Common myeloid progenitor, CD34-positive (primary cell): ENCODE measurements at regions not wholly inside any gene's neighbourhood (a gene's known extent, or its start where the extent isn't known, plus 50 kb on each side); places are given as distances from the start of the nearest gene placed in this dataset.
A peak's percentile ranks its signal among the peaks of the same experiment; 100 is the strongest.

Experiments used
- CTCF ChIA-PET: fragments of 350-600 bp; sonication (Branson Sonifier 250); formaldehyde crosslinking; loops from one replicate; lab custom pipeline; 2021; ENCODE audit warnings: antibody characterized with exemption; lab: Charles Lee
- POLR2A ChIA-PET: fragments of 350-600 bp; sonication (Branson Sonifier 250); formaldehyde crosslinking; loops from one replicate; lab custom pipeline; 2021; ENCODE audit warnings: antibody characterized with exemption; lab: Charles Lee
- DNase-seq, 3 donors: peaks; one replicate each; pipeline versions ENCODE4 v3.0.0 to v3.0.0-alpha.2; 2013
- H3K27ac ChIP-seq, 2 experiments: 1 replicate in 1 of 2; 2 replicates in 1 of 2; pipeline ENCODE4 v1.7.0; 2013; ENCODE audit warnings: inconsistent platforms in 2 of 2, low read length in 2 of 2, mild to moderate bottlenecking in 2 of 2, low read depth in 1 of 2, moderate library complexity in 1 of 2; ENCODE audit not compliant: severe bottlenecking in 2 of 2, insufficient read depth in 1 of 2, poor library complexity in 1 of 2
- H3K27me3 ChIP-seq, 5 experiments: replicated peaks in 2 of 5; 1 replicate in 3 of 5; 2 replicates in 2 of 5; pipeline versions ENCODE4 v1.6.1 to v1.7.0; 2013; ENCODE audit warnings: low read length in 4 of 5, mild to moderate bottlenecking in 2 of 5, moderate library complexity in 2 of 5, inconsistent platforms in 1 of 5; ENCODE audit not compliant: insufficient read depth in 5 of 5, control insufficient read depth in 4 of 5
- H3K36me3 ChIP-seq, 4 experiments: 1 replicate in 2 of 4; 2 replicates in 2 of 4; pipeline versions ENCODE4 v1.6.1 to v1.7.0; 2013; ENCODE audit warnings: low read length in 3 of 4, control low read depth in 1 of 4, mild to moderate bottlenecking in 1 of 4; ENCODE audit not compliant: control insufficient read depth in 4 of 4, insufficient read depth in 4 of 4
- H3K4me1 ChIP-seq, 4 experiments: 1 replicate in 3 of 4; 2 replicates in 1 of 4; pipeline versions ENCODE4 v1.6.1 to v1.7.1; 2013; ENCODE audit warnings: low read length in 3 of 4, mild to moderate bottlenecking in 3 of 4, control low read depth in 1 of 4, inconsistent platforms in 1 of 4, moderate library complexity in 1 of 4; ENCODE audit not compliant: control insufficient read depth in 4 of 4, insufficient read depth in 4 of 4; ENCODE audit errors: control extremely low read depth in 1 of 4
- H3K4me3 ChIP-seq, 7 experiments: 1 replicate in 4 of 7; 2 replicates in 3 of 7; pipeline versions ENCODE4 v1.5.1 to v1.7.0; 2013; ENCODE audit warnings: mild to moderate bottlenecking in 7 of 7, low read length in 6 of 7, moderate library complexity in 6 of 7, inconsistent platforms in 2 of 7, low read depth in 2 of 7, control low read depth in 1 of 7; ENCODE audit not compliant: insufficient read depth in 4 of 7, control insufficient read depth in 1 of 7; ENCODE audit errors: extremely low read depth in 1 of 7
- H3K9me3 ChIP-seq, 5 experiments: 1 replicate in 4 of 5; 2 replicates in 1 of 5; pipeline versions ENCODE4 v1.6.1 to v1.7.1; 2013; ENCODE audit warnings: low read length in 4 of 5, mild to moderate bottlenecking in 2 of 5, inconsistent platforms in 1 of 5, low read depth in 1 of 5, moderate library complexity in 1 of 5; ENCODE audit not compliant: control insufficient read depth in 4 of 5, insufficient read depth in 2 of 5; ENCODE audit errors: control extremely low read depth in 1 of 5
- WGBS: methylation state at CpG from one replicate; pipeline ENCODE4 v1.1.5; 2013; ENCODE audit not compliant: insufficient coverage; 5-methylcytosine and 5-hydroxymethylcytosine counted together

- Histone ChIP-seq H3K4me3 (no peak overlapping the region), H3K27me3 (no peaks in the 10 kb centered on the region), H3K36me3 (no peaks in the 10 kb centered on the region), H3K4me1 (no peaks in the 10 kb centered on the region), H3K9me3 (no peaks in the 10 kb centered on the region), H3K27ac (no peak overlapping the region)
- POLR2A ChIA-PET: no interaction called here
- CTCF ChIA-PET: interaction anchor here (0.6 to 2.1 kb wide), 5 partner anchors 9 to 134 kb away, joined by 3 to 6 read pairs (median 3); no protein-coding TSS in a partner anchor
- no peak for DNase-seq
Measured at GRCh38 chr7:16098058-16098457, 323.3 kb downstream of the CRPPA start.

DNA sequence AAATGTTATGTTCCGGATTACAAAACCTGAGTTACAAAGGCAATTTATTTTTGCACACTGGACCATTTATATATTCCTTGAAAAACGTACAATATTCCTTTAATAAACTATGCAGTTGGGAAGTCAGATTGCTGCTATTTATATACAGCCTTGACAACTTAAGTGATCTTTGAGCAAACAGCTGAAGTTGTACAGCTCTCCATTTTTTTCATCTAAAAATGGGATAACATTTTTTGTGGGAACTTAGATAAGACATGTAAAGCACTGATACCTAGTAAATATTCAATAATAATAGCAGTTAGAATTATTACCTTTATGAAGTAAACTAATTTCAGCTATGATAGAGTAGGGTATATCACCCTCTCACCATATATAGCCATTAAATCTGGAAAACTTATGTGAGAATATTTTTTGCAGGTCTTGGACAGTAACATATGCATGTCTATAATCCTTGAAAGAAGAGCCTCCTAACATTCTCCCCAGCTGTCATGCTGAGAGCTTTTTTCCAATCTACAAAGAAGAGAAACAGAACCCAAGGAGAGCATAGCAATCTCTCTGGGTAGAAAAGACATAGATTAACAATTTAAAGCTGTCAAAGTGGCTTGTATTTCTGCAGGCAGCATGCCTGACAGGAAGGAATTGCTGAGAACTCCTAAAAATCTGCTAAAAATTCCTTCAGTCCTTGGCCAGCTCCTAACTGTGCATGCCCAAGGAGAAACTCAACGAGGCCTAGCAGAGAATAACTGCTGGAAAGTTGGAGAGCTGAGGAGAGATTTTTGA is 326.0 kb downstream of the CRPPA start:
- ChIA-PET POLR2A (no interaction called here), CTCF (interaction anchor here (1.4 to 2.2 kb wide), 2 partner anchors 10 to 18 kb away, joined by 4 to 9 read pairs; no protein-coding TSS in a partner anchor)
- no peaks in the 10 kb centered on the region for H3K36me3 ChIP-seq
- WGBS: 75% methylated on average over 1 of the region's 3 CpGs
- no peaks in the 10 kb centered on the region for H3K27me3 ChIP-seq
- no peak overlapping the region for H3K27ac ChIP-seq
- no peaks in the 10 kb centered on the region for H3K9me3 ChIP-seq
- H3K4me1 ChIP-seq: no peaks in the 10 kb centered on the region
- DNase-seq: no peak
- no peak overlapping the region for H3K4me3 ChIP-seq

DNA sequence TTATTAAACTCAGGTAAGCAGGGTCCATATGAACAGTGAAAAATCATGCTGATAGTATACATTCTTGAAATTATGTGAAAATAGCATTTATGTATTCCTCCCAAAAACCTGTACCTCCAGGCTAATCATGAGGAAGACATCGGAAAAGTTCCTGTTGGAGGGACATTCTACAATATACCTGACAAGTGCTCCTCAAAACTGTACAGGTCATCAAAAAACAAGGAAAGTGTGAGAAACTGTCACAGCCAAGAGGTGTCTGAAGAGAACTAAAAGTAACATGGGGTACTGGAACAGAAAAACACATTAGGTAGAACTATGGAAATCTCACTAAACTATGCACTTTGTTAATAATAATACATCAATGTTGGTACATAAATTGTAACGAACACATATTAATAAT is 326.7 kb downstream of the CRPPA start:
- Histone ChIP-seq H3K4me3 (no peak overlapping the region), H3K27me3 (no peaks in the 10 kb centered on the region), H3K36me3 (no peaks in the 10 kb centered on the region), H3K4me1 (no peaks in the 10 kb centered on the region), H3K27ac (no peak overlapping the region), H3K9me3 (no peaks in the 10 kb centered on the region)
- DNase-seq: no peak
- CTCF ChIA-PET: interaction anchor here (1.4 kb wide), 1 partner anchor 11 kb away, joined by 4 read pairs; no protein-coding TSS in a partner anchor
- no CpG with 5 or more reads among the region's 2 CpGs for WGBS
- POLR2A ChIA-PET: no interaction called here

GRCh38 chr7:16092711-16093110 is 328.6 kb downstream of the CRPPA start:
- ChIA-PET CTCF (interaction anchor here (1.4 kb wide), 1 partner anchor 253 kb away, joined by 3 read pairs; no protein-coding TSS in a partner anchor), POLR2A (no interaction called here)
- no peaks in the 10 kb centered on the region for H3K27me3 ChIP-seq
- WGBS: 88% methylated on average over 1 of the region's 2 CpGs
- no peaks in the 10 kb centered on the region for H3K4me1 ChIP-seq
- no peak overlapping the region for H3K27ac ChIP-seq
- H3K4me3 ChIP-seq: no peak overlapping the region
- H3K9me3 ChIP-seq: no peaks in the 10 kb centered on the region
- no peak for DNase-seq
- no peaks in the 10 kb centered on the region for H3K36me3 ChIP-seq

GRCh38 chr7:16091701-16092310 is 329.5 kb downstream of the CRPPA start:
- ChIA-PET CTCF (interaction anchor here (1.4 kb wide), 1 partner anchor 254 kb away, joined by 3 read pairs; no protein-coding TSS in a partner anchor), POLR2A (no interaction called here)
- DNase-seq: peak in 2 of 3 donors; percentile 46 to 73
- H3K36me3 ChIP-seq: no peaks in the 10 kb centered on the region
- 71% methylated on average over 4 of the region's 5 CpGs for WGBS
- H3K27ac ChIP-seq: no peak overlapping the region
- H3K9me3 ChIP-seq: no peaks in the 10 kb centered on the region
- H3K4me1 ChIP-seq: no peaks in the 10 kb centered on the region
- no peaks in the 10 kb centered on the region for H3K27me3 ChIP-seq
- no peak overlapping the region for H3K4me3 ChIP-seq

- Histone ChIP-seq H3K4me3 (no peak overlapping the region), H3K4me1 (no peaks in the 10 kb centered on the region), H3K27me3 (no peaks in the 10 kb centered on the region), H3K36me3 (no peaks in the 10 kb centered on the region), H3K27ac (no peak overlapping the region), H3K9me3 (no peaks in the 10 kb centered on the region)
- ChIA-PET CTCF (no interaction called here), POLR2A (no interaction called here)
- WGBS: 100% methylated on average over 2 of the region's 3 CpGs
- no peak for DNase-seq
Measured at GRCh38 chr7:16089801-16090200, 331.5 kb downstream of the CRPPA start.

DNA sequence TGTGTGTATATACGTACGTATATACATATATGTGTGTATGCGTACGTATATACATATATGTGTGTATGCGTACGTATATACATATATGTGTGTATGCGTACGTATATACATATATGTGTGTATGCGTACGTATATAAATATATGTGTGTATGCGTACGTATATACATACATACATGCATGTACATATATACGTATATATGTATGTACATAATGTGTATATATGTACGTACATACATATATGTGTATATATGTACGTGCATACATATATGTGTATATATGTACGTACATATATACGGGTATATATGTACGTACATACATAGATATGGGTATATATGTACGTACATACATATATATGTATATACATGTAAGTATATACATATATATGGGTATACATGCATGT is 332.1 kb downstream of the CRPPA start:
- no peak for DNase-seq
- Histone ChIP-seq H3K36me3 (no peaks in the 10 kb centered on the region), H3K27ac (no peak overlapping the region), H3K4me1 (no peaks in the 10 kb centered on the region), H3K27me3 (no peaks in the 10 kb centered on the region), H3K9me3 (no peaks in the 10 kb centered on the region), H3K4me3 (no peak overlapping the region)
- ChIA-PET POLR2A (no interaction called here), CTCF (no interaction called here)
- no CpG with 5 or more reads among the region's 19 CpGs for WGBS
